ENCODE measurements at regions not wholly inside any gene's neighbourhood (a gene's known extent, or its start where the extent isn't known, plus 50 kb on each side); places are given as distances from the start of the nearest gene placed in this dataset.

DNA sequence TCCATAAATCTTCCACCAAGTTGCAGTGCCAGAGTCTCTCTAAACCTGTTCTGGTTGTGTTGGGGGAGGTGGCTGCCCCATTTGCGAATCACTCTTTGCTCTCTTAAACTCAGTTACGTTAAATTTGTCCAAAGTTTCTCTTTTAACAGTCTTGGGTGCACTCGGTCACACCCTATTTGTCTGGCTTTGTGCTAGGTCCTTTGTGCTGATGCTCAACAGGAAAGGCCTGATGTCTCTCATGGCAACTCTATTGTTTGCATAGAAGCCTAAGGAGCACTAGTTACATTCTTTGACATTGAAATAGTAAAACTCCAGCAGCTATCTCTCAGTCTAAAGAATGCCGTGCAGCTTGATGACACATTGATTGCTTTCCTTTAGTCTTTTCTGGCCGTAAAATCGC, 105.1 kb downstream of the TRMT11 start:
- H3K9me3 ChIP-seq (ENCODE audit: control insufficient read depth in 1 of 2, low read length in 2 of 2): no peaks in the 10 kb centered on the region
- H3K27ac ChIP-seq (ENCODE audit: low read depth, low read length): no peak overlapping the region
- H3K4me3 ChIP-seq (ENCODE audit: low read depth in 1 of 2, low read length in 2 of 2): no peak overlapping the region
- no peaks in the 10 kb centered on the region for H3K36me3 ChIP-seq (ENCODE audit: control insufficient read depth in 1 of 2, insufficient read depth in 2 of 2, low read length in 2 of 2)
- H3K27me3 ChIP-seq (ENCODE audit: control insufficient read depth in 1 of 2, insufficient read depth in 2 of 2, low read length in 2 of 2): no peaks in the 10 kb centered on the region
- no peaks in the 10 kb centered on the region for H3K4me1 ChIP-seq (ENCODE audit: control insufficient read depth in 1 of 2, insufficient read depth in 2 of 2, low read length in 2 of 2)
- no peak overlapping the region for H3K9ac ChIP-seq (ENCODE audit: low read depth in 1 of 2, low read length in 2 of 2)

- no peaks in the 10 kb centered on the region for H3K9me3 ChIP-seq (ENCODE audit: control insufficient read depth in 1 of 2, low read length in 2 of 2)
- no peak overlapping the region for H3K9ac ChIP-seq (ENCODE audit: low read depth in 1 of 2, low read length in 2 of 2)
- H3K4me1 ChIP-seq (ENCODE audit: control insufficient read depth in 1 of 2, insufficient read depth in 2 of 2, low read length in 2 of 2): no peaks in the 10 kb centered on the region
- H3K4me3 ChIP-seq (ENCODE audit: low read depth in 1 of 2, low read length in 2 of 2): no peak overlapping the region
- no peak overlapping the region for H3K27ac ChIP-seq (ENCODE audit: low read depth, low read length)
- H3K36me3 ChIP-seq (ENCODE audit: control insufficient read depth in 1 of 2, insufficient read depth in 2 of 2, low read length in 2 of 2): no peaks in the 10 kb centered on the region
- no peaks in the 10 kb centered on the region for H3K27me3 ChIP-seq (ENCODE audit: control insufficient read depth in 1 of 2, insufficient read depth in 2 of 2, low read length in 2 of 2)
Observed at GRCh38 chr6:126093108-126093507, 106.8 kb downstream of the TRMT11 start.

GRCh38 chr6:126094411-126094810, 108.1 kb downstream of the TRMT11 start:
- no peak overlapping the region for H3K4me3 ChIP-seq (ENCODE audit: low read depth in 1 of 2, low read length in 2 of 2)
- no peaks in the 10 kb centered on the region for H3K4me1 ChIP-seq (ENCODE audit: control insufficient read depth in 1 of 2, insufficient read depth in 2 of 2, low read length in 2 of 2)
- H3K27ac ChIP-seq (ENCODE audit: low read depth, low read length): no peak overlapping the region
- no peaks in the 10 kb centered on the region for H3K36me3 ChIP-seq (ENCODE audit: control insufficient read depth in 1 of 2, insufficient read depth in 2 of 2, low read length in 2 of 2)
- H3K9me3 ChIP-seq (ENCODE audit: control insufficient read depth in 1 of 2, low read length in 2 of 2): no peaks in the 10 kb centered on the region
- H3K9ac ChIP-seq (ENCODE audit: low read depth in 1 of 2, low read length in 2 of 2): no peak overlapping the region
- no peaks in the 10 kb centered on the region for H3K27me3 ChIP-seq (ENCODE audit: control insufficient read depth in 1 of 2, insufficient read depth in 2 of 2, low read length in 2 of 2)

- H3K9me3 ChIP-seq (ENCODE audit: control insufficient read depth in 1 of 2, low read length in 2 of 2): no peaks in the 10 kb centered on the region
- no peaks in the 10 kb centered on the region for H3K4me1 ChIP-seq (ENCODE audit: control insufficient read depth in 1 of 2, insufficient read depth in 2 of 2, low read length in 2 of 2)
- no peak overlapping the region for H3K4me3 ChIP-seq (ENCODE audit: low read depth in 1 of 2, low read length in 2 of 2)
- H3K27me3 ChIP-seq (ENCODE audit: control insufficient read depth in 1 of 2, insufficient read depth in 2 of 2, low read length in 2 of 2): no peaks in the 10 kb centered on the region
- no peak overlapping the region for H3K9ac ChIP-seq (ENCODE audit: low read depth in 1 of 2, low read length in 2 of 2)
- H3K27ac ChIP-seq (ENCODE audit: low read depth, low read length): no peak overlapping the region
- H3K36me3 ChIP-seq (ENCODE audit: control insufficient read depth in 1 of 2, insufficient read depth in 2 of 2, low read length in 2 of 2): peaks cover 8% of the 10 kb centered on the region in 2 donors
Observed at GRCh38 chr6:126100386-126100785, 114.0 kb downstream of the TRMT11 start.

DNA sequence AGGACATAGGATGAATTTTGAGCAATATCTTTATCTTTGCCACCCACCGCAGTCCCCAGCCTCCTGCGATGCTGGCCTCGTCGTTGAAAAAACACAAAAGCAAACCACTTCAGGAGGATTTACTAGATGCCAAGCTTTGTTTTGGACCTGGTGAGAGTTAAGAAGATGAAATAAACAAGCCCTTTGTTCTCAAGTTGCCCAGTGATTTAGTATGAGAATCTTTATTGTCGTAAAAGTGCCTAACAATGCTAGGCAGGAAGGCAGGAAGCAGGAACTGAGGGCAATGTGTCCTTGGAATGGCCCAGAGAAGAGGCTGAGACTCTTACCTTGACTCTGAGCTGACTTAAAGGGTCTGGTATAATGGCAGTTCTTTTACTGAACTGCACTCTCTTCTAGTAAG, 116.0 kb downstream of the TRMT11 start:
- Histone ChIP-seq H3K9ac (ENCODE audit: low read depth in 1 of 2, low read length in 2 of 2) (no peak overlapping the region), H3K27ac (ENCODE audit: low read depth, low read length) (no peak overlapping the region), H3K36me3 (ENCODE audit: control insufficient read depth in 1 of 2, insufficient read depth in 2 of 2, low read length in 2 of 2) (peaks cover 8% of the 10 kb centered on the region in 2 donors), H3K27me3 (ENCODE audit: control insufficient read depth in 1 of 2, insufficient read depth in 2 of 2, low read length in 2 of 2) (no peaks in the 10 kb centered on the region), H3K9me3 (ENCODE audit: control insufficient read depth in 1 of 2, low read length in 2 of 2) (no peaks in the 10 kb centered on the region), H3K4me3 (ENCODE audit: low read depth in 1 of 2, low read length in 2 of 2) (no peak overlapping the region), H3K4me1 (ENCODE audit: control insufficient read depth in 1 of 2, insufficient read depth in 2 of 2, low read length in 2 of 2) (no peaks in the 10 kb centered on the region)

DNA sequence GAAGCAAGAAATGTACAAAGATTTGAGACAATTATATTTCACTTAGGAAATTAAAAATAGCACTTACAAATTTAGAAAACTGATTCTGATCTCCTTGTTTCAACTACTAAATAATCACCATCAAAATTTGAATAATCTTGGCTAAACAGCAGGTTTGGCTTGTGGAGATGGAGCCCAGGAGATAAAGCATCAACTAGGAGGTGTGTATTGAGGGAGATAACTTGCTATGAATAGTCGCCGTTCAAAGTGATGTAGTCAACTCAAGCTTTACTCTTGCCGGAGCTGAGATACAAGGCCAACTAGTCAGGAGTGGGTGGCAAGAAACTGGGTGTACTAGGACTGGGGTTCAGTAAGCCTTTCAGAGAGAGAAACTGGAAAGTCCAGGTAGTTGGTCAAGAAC, 117.7 kb downstream of the TRMT11 start:
- no peaks in the 10 kb centered on the region for H3K27me3 ChIP-seq (ENCODE audit: control insufficient read depth in 1 of 2, insufficient read depth in 2 of 2, low read length in 2 of 2)
- no peaks in the 10 kb centered on the region for H3K9me3 ChIP-seq (ENCODE audit: control insufficient read depth in 1 of 2, low read length in 2 of 2)
- H3K4me1 ChIP-seq (ENCODE audit: control insufficient read depth in 1 of 2, insufficient read depth in 2 of 2, low read length in 2 of 2): no peaks in the 10 kb centered on the region
- H3K27ac ChIP-seq (ENCODE audit: low read depth, low read length): no peak overlapping the region
- no peak overlapping the region for H3K9ac ChIP-seq (ENCODE audit: low read depth in 1 of 2, low read length in 2 of 2)
- H3K36me3 ChIP-seq (ENCODE audit: control insufficient read depth in 1 of 2, insufficient read depth in 2 of 2, low read length in 2 of 2): peaks cover 8% of the 10 kb centered on the region in 2 donors
- H3K4me3 ChIP-seq (ENCODE audit: low read depth in 1 of 2, low read length in 2 of 2): no peak overlapping the region

DNA sequence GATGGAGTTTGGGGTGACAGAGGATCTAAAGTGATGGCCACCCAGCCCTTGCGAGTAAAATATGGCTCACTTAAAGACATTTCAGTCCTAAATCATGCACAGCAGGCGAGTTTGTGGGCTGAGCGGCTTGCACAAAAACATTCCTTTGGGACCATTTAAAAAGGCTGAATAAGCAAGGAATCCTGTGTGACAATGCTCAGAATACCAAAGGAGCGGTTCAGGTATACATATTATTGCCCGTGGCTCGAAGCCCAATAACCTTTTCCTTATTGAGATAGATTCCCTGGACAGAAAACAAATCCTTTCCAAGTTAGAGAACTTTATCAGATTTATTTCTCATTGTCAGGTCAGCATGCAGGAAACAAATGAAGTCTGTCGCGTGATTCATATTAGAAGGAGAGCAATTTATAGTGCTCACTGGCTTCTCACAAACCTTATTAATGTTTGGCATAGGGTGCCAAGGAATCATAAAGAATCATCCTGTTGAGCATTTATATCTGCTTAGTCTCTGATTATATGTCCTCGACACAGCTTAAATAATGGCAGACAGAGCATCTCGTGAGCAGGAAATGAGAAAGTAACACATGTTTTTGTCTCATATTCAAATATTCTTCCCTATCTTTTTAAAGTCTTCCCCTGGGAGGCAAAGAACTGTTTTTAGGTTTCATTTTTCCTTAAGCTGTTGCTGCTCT, 121.3 kb downstream of the TRMT11 start:
- H3K27ac ChIP-seq (ENCODE audit: low read depth, low read length): no peak overlapping the region
- peaks cover 8% of the 10 kb centered on the region in 2 donors for H3K36me3 ChIP-seq (ENCODE audit: control insufficient read depth in 1 of 2, insufficient read depth in 2 of 2, low read length in 2 of 2)
- no peak overlapping the region for H3K4me3 ChIP-seq (ENCODE audit: low read depth in 1 of 2, low read length in 2 of 2)
- H3K27me3 ChIP-seq (ENCODE audit: control insufficient read depth in 1 of 2, insufficient read depth in 2 of 2, low read length in 2 of 2): no peaks in the 10 kb centered on the region
- no peaks in the 10 kb centered on the region for H3K9me3 ChIP-seq (ENCODE audit: control insufficient read depth in 1 of 2, low read length in 2 of 2)
- H3K4me1 ChIP-seq (ENCODE audit: control insufficient read depth in 1 of 2, insufficient read depth in 2 of 2, low read length in 2 of 2): no peaks in the 10 kb centered on the region
- no peak overlapping the region for H3K9ac ChIP-seq (ENCODE audit: low read depth in 1 of 2, low read length in 2 of 2)

GRCh38 chr6:126110512-126111270, 124.4 kb downstream of the TRMT11 start:
- Histone ChIP-seq H3K36me3 (ENCODE audit: control insufficient read depth in 1 of 2, insufficient read depth in 2 of 2, low read length in 2 of 2) (peaks cover 0 to 3% of the 10 kb centered on the region in 2 donors), H3K4me3 (ENCODE audit: low read depth in 1 of 2, low read length in 2 of 2) (no peak overlapping the region), H3K9ac (ENCODE audit: low read depth in 1 of 2, low read length in 2 of 2) (no peak overlapping the region), H3K27me3 (ENCODE audit: control insufficient read depth in 1 of 2, insufficient read depth in 2 of 2, low read length in 2 of 2) (no peaks in the 10 kb centered on the region), H3K27ac (ENCODE audit: low read depth, low read length) (no peak overlapping the region), H3K4me1 (ENCODE audit: control insufficient read depth in 1 of 2, insufficient read depth in 2 of 2, low read length in 2 of 2) (no peaks in the 10 kb centered on the region), H3K9me3 (ENCODE audit: control insufficient read depth in 1 of 2, low read length in 2 of 2) (no peaks in the 10 kb centered on the region)

DNA sequence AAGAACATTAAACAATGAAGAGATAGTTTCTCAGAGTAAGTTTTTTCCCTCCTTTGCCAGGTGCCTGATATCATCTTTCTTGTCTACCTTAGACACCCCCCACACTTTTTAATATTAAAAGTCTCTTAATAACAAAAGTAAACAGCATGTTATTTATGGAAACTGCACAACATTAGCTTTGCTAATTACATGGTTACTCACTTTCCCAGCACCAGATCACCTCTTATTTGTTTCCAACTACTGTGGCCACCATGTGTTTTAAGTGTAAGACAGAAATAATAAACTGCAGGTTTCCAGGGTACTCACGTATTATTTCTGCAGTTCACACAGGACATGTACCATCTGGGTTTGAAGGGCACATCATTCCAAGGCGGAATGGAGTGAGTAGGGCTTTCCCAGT, 125.0 kb downstream of the TRMT11 start:
- Histone ChIP-seq H3K27me3 (ENCODE audit: control insufficient read depth in 1 of 2, insufficient read depth in 2 of 2, low read length in 2 of 2) (no peaks in the 10 kb centered on the region), H3K9me3 (ENCODE audit: control insufficient read depth in 1 of 2, low read length in 2 of 2) (no peaks in the 10 kb centered on the region), H3K9ac (ENCODE audit: low read depth in 1 of 2, low read length in 2 of 2) (no peak overlapping the region), H3K27ac (ENCODE audit: low read depth, low read length) (no peak overlapping the region), H3K36me3 (ENCODE audit: control insufficient read depth in 1 of 2, insufficient read depth in 2 of 2, low read length in 2 of 2) (peaks cover 0 to 3% of the 10 kb centered on the region in 2 donors), H3K4me1 (ENCODE audit: control insufficient read depth in 1 of 2, insufficient read depth in 2 of 2, low read length in 2 of 2) (no peaks in the 10 kb centered on the region), H3K4me3 (ENCODE audit: low read depth in 1 of 2, low read length in 2 of 2) (no peak overlapping the region)

DNA sequence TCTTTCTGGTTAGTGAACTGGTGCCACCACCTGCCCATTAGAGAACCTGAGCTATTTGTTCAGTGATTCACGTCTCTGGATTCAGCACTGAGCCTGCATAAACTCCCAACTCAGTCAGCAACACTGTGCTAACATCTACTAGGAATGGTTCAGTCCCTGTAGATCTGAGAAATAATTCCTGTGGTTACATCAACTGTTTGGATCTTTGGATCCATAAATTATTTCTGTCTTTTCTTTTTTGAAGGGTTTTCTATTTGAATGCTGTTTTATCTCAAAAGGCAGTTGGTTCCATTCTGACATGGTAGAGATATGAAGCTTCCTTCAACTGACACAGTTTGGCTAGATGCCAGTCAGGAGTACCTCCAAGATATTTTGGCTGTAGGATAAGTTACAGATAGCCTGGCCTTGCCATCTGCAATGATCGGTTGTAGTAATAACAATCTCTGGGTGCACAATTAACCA, 125.9 kb downstream of the TRMT11 start:
- H3K27ac ChIP-seq (ENCODE audit: low read depth, low read length): no peak overlapping the region
- H3K36me3 ChIP-seq (ENCODE audit: control insufficient read depth in 1 of 2, insufficient read depth in 2 of 2, low read length in 2 of 2): peaks cover 0 to 3% of the 10 kb centered on the region in 2 donors
- no peaks in the 10 kb centered on the region for H3K9me3 ChIP-seq (ENCODE audit: control insufficient read depth in 1 of 2, low read length in 2 of 2)
- H3K27me3 ChIP-seq (ENCODE audit: control insufficient read depth in 1 of 2, insufficient read depth in 2 of 2, low read length in 2 of 2): no peaks in the 10 kb centered on the region
- H3K4me1 ChIP-seq (ENCODE audit: control insufficient read depth in 1 of 2, insufficient read depth in 2 of 2, low read length in 2 of 2): no peaks in the 10 kb centered on the region
- no peak overlapping the region for H3K9ac ChIP-seq (ENCODE audit: low read depth in 1 of 2, low read length in 2 of 2)
- no peak overlapping the region for H3K4me3 ChIP-seq (ENCODE audit: low read depth in 1 of 2, low read length in 2 of 2)
